ENCODE measurements at regions not wholly inside any gene's neighbourhood (a gene's known extent, or its start where the extent isn't known, plus 50 kb on each side); places are given as distances from the start of the nearest gene placed in this dataset.

GRCh38 chr2:103025056-103025455, 263.2 kb downstream of the TMEM182 start:
- CTCF ChIA-PET = interaction anchor here (0.6 kb wide), 1 partner anchor 682 kb away, joined by 3 read pairs; no protein-coding TSS in a partner anchor
- Histone ChIP-seq H3K27ac (ENCODE audit: insufficient read depth, low read length) (no peak overlapping the region), H4K8ac (ENCODE audit: low read depth in 2 of 2, low read length in 2 of 2) (no peak overlapping the region), H3K27me3 (ENCODE audit: control insufficient read depth, insufficient read depth, low read length) (no peaks in the 10 kb centered on the region), H3K36me3 (ENCODE audit: control insufficient read depth, insufficient read depth, low read length) (no peaks in the 10 kb centered on the region), H3K79me1 (ENCODE audit: low read depth in 1 of 2, low read length in 2 of 2) (no peaks in the 10 kb centered on the region), H2AFZ (replicated peaks; ENCODE audit: low read length, poor library complexity) (no peak overlapping the region), H3K14ac (replicated peaks; ENCODE audit: low read depth, low read length) (no peak overlapping the region), H2BK15ac (ENCODE audit: low read depth, low read length) (no peak overlapping the region), H3K18ac (ENCODE audit: low read depth, low read length) (no peak overlapping the region), H2BK20ac (ENCODE audit: low read depth, low read length) (no peak overlapping the region), H3K4me3 (ENCODE audit: insufficient read depth, low read depth, low read length) (no peak overlapping the region), H3K9me1 (ENCODE audit: insufficient read depth, low read length) (no peaks in the 10 kb centered on the region), H3K23ac (ENCODE audit: low read depth, low read length) (no peak overlapping the region), H4K20me1 (ENCODE audit: insufficient read depth, low read length) (no peaks in the 10 kb centered on the region), H2AK5ac (ENCODE audit: low read depth, low read length) (no peak overlapping the region), H3K9ac (ENCODE audit: low read depth, low read length) (no peak overlapping the region), H3K4me2 (ENCODE audit: low read depth, low read length) (no peak overlapping the region), H3K4me1 (ENCODE audit: control insufficient read depth, insufficient read depth, low read length) (no peaks in the 10 kb centered on the region), H4K5ac (ENCODE audit: low read depth, low read length) (no peak overlapping the region), H3K4ac (ENCODE audit: low read depth, low read length) (no peak overlapping the region), H3K56ac (ENCODE audit: extremely low read depth, insufficient read depth, low read length) (no peak overlapping the region), H2BK5ac (ENCODE audit: low read depth, low read length, poor library complexity, severe bottlenecking) (no peak overlapping the region), H3K9me3 (ENCODE audit: control insufficient read depth, insufficient read depth, low read length) (0 out of 2 replicates have a peak, but pooled peaks cover 3% of the 10 kb centered on the region), H4K91ac (ENCODE audit: insufficient read depth, low read depth, low read length) (no peak overlapping the region), H2BK120ac (ENCODE audit: low read depth, low read length) (no peak overlapping the region), H2AK9ac (replicated peaks; ENCODE audit: low read depth, low read length, poor library complexity) (no peak overlapping the region)
- POLR2A ChIA-PET (ENCODE audit: unreplicated experiment) = no interaction called here
- no peak for DNase-seq
- intact Hi-C loops (cut with micrococcal nuclease) (no loop called here), dilution Hi-C loops (cut with HindIII; ENCODE audit: low sequenced_read_pairs, unreplicated experiment) (no loop called here), in situ Hi-C loops (cut with MboI; ENCODE audit: low sequenced_read_pairs) (no loop called here)
- ATAC-seq (ENCODE audit: low read depth) = no peak
- TF ChIP-seq FOS (IDR thresholded peaks at IDR 0.05; ENCODE audit: low read depth, low read length) = no peak
- no peak for TF ChIP-seq MAFK (IDR thresholded peaks at IDR 0.05; ENCODE audit: low read depth, low read length)
- no peak for TF ChIP-seq MXI1 (IDR thresholded peaks at IDR 0.05; ENCODE audit: borderline replicate concordance, low read depth, low read length)
- no peak for TF ChIP-seq SMC3 (IDR thresholded peaks at IDR 0.05; ENCODE audit: low read depth, low read length)
- no peak for TF ChIP-seq ELK1 (IDR thresholded peaks at IDR 0.05; ENCODE audit: borderline replicate concordance, low read depth, low read length)
- TF ChIP-seq NFE2L2 (IDR thresholded peaks at IDR 0.05; ENCODE audit: low read depth, low read length) = no peak
- TF ChIP-seq USF2 (IDR thresholded peaks at IDR 0.05; ENCODE audit: low read depth, low read length) = no peak
- no peak for TF ChIP-seq CHD1 (IDR thresholded peaks at IDR 0.05; ENCODE audit: low read depth, low read length)
- no peak for TF ChIP-seq CEBPB (IDR thresholded peaks at IDR 0.05; ENCODE audit: low read depth, low read length)
- TF ChIP-seq MAZ (IDR thresholded peaks at IDR 0.05; ENCODE audit: borderline replicate concordance, low read depth, low read length) = no peak
- TF ChIP-seq CTCF (conservative IDR thresholded peaks at IDR 0.05; ENCODE audit: low read depth, low read length) = no peak
- BruUV-seq (replicated peaks) = no TSS peak
- WGBS, 2 experiments (ENCODE audit: extremely low coverage in 2 of 2, insufficient read length in 1 of 2) = no CpG with 5 or more reads among the region's 1 CpG
